Gastroesophageal sphincter (tissue), 3 donors: ENCODE measurements at regions not wholly inside any gene's neighbourhood (a gene's known extent, or its start where the extent isn't known, plus 50 kb on each side); places are given as distances from the start of the nearest gene placed in this dataset.

ENCODE experiments used
- POLR2A ChIP-seq, 2 donors: fragments of 450-650 bp; IDR thresholded peaks; one replicate each; pipeline ENCODE4 v1.6.1; 2017; ENCODE audit warnings: antibody characterized with exemption in 2 of 2, mild to moderate bottlenecking in 2 of 2, moderate library complexity in 1 of 2
- POLR2AphosphoS5 ChIP-seq: sonication (generic); formaldehyde crosslinking; IDR thresholded peaks from one replicate; pipeline ENCODE4 v1.6.1; 2017; ENCODE audit warnings: antibody characterized with exemption
- TF ChIP-seq, protein P1 (sequence below), 4 experiments: fragments of 200-600 bp in 2 of 4; fragments of 450-650 bp in 2 of 4; sonication (generic) in 1 of 4; IDR thresholded peaks; one replicate each; pipeline ENCODE4 v1.5.1; 2017 to 2019; ENCODE audit warnings: antibody characterized with exemption in 4 of 4, mild to moderate bottlenecking in 2 of 4, moderate library complexity in 2 of 4

DNA sequence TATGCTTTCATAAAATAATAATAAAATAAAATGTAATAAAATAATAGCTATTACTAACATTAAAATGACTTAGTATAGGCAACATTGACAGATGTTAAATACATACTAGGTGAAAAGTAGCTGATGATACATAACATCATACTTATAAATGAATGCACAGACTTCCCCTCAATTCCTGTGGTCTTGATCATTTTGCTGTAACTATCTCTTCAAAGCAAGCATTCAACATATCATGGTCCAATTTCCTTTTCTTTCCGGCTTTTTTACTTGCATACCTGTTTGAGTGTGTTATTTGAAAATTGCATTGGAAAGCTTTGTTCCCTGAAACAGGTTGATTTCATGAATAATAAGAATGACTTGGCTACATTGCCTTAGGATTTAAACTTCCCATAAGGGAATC lies 309.3 kb downstream of the HDGFL1 start:
- TF ChIP-seq, protein P1, sequence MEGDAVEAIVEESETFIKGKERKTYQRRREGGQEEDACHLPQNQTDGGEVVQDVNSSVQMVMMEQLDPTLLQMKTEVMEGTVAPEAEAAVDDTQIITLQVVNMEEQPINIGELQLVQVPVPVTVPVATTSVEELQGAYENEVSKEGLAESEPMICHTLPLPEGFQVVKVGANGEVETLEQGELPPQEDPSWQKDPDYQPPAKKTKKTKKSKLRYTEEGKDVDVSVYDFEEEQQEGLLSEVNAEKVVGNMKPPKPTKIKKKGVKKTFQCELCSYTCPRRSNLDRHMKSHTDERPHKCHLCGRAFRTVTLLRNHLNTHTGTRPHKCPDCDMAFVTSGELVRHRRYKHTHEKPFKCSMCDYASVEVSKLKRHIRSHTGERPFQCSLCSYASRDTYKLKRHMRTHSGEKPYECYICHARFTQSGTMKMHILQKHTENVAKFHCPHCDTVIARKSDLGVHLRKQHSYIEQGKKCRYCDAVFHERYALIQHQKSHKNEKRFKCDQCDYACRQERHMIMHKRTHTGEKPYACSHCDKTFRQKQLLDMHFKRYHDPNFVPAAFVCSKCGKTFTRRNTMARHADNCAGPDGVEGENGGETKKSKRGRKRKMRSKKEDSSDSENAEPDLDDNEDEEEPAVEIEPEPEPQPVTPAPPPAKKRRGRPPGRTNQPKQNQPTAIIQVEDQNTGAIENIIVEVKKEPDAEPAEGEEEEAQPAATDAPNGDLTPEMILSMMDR (IDR thresholded peaks at IDR 0.05) = no peak
- TF ChIP-seq POLR2A (IDR thresholded peaks at IDR 0.05) = no peak
- no peak for TF ChIP-seq POLR2AphosphoS5
